Ishikawa (cell line): ENCODE measurements at regions not wholly inside any gene's neighbourhood (a gene's known extent, or its start where the extent isn't known, plus 50 kb on each side); places are given as distances from the start of the nearest gene placed in this dataset.

ENCODE experiments used
- CEBPB ChIP-seq: IDR thresholded peaks from 2 replicates; pipeline ENCODE4 v1.6.1; 2012
- CREB1 ChIP-seq: IDR thresholded peaks from 2 replicates; pipeline ENCODE4 v1.6.1; 2012; ENCODE audit warnings: low read depth
- EGR1 ChIP-seq: IDR thresholded peaks from 2 replicates; pipeline ENCODE4 v1.6.1; 2012
- EP300 ChIP-seq: IDR thresholded peaks from 2 replicates; pipeline ENCODE4 v1.6.1; 2012; ENCODE audit warnings: borderline replicate concordance
- FOXM1 ChIP-seq: IDR thresholded peaks from 2 replicates; pipeline ENCODE4 v1.6.1; 2012; ENCODE audit warnings: low read depth, borderline replicate concordance
- NFIC ChIP-seq: IDR thresholded peaks from 2 replicates; pipeline ENCODE4 v1.6.1; 2012
- RAD21 ChIP-seq: IDR thresholded peaks from 2 replicates; pipeline ENCODE4 v1.6.1; 2012; ENCODE audit warnings: low read depth
- REST ChIP-seq: IDR thresholded peaks from 2 replicates; pipeline ENCODE4 v1.6.1; 2012; ENCODE audit warnings: low read depth, mild to moderate bottlenecking
- TAF1 ChIP-seq: IDR thresholded peaks from 2 replicates; pipeline ENCODE4 v1.6.1; 2012; ENCODE audit warnings: low read depth, mild to moderate bottlenecking
- TEAD4 ChIP-seq: IDR thresholded peaks from 2 replicates; pipeline ENCODE4 v1.6.1; 2012
- USF1 ChIP-seq: IDR thresholded peaks from 2 replicates; pipeline ENCODE4 v1.6.1; 2012
- YY1 ChIP-seq: IDR thresholded peaks from 2 replicates; pipeline ENCODE4 v1.6.1; 2012; ENCODE audit warnings: low read depth
- TF ChIP-seq, protein P1 (sequence below): IDR thresholded peaks from 2 replicates; pipeline ENCODE4 v1.6.1; 2012

DNA sequence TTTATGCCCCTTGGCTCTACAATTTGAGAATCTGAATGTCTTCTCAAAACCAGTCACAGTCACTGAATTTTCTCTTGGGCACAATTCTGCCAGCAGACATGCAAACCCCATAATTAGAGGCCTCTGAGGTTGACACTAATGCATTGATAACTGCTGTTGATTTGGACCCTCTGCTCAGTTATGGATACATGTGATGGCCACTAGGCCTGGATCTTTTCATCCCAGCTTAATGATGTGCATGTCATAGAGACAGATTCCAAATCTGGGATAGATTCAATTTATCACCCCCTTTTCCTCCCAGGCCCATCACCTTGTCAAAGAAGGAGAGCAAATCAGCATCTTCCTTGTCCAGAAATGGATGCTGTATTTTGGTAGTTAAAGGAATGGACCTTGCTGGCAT lies 92.2 kb downstream of the C11orf91 start:
- no peak for TF ChIP-seq EGR1
- TF ChIP-seq, protein P1, sequence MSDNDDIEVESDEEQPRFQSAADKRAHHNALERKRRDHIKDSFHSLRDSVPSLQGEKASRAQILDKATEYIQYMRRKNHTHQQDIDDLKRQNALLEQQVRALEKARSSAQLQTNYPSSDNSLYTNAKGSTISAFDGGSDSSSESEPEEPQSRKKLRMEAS: no peak
- no peak for TF ChIP-seq TAF1
- no peak for TF ChIP-seq CREB1
- TF ChIP-seq YY1: no peak
- no peak for TF ChIP-seq EP300
- no peak for TF ChIP-seq RAD21
- no peak for TF ChIP-seq USF1
- no peak for TF ChIP-seq NFIC
- no peak for TF ChIP-seq REST
- no peak for TF ChIP-seq TEAD4
- no peak for TF ChIP-seq FOXM1
- no peak for TF ChIP-seq CEBPB
